Small intestine (tissue), 7 donors: ENCODE measurements at regions not wholly inside any gene's neighbourhood (a gene's known extent, or its start where the extent isn't known, plus 50 kb on each side); places are given as distances from the start of the nearest gene placed in this dataset.
"Not testable (repeated sequence)": the region's sequence is repeated elsewhere in the genome, so short reads cannot be mapped to it uniquely, and the experiment has no call there.

Experiments used
- DNase-seq, 2 donors: peaks; one replicate each; pipeline versions ENCODE4 v3.0.0 to v3.0.0-alpha.2; 2013
- FAIRE-seq: peaks from 2 replicates; lab custom pipeline; 2012; peaks lifted over from hg19 to GRCh38; lab: Jason Lieb, UNC
- H3K27ac ChIP-seq, 3 donors: one replicate each; pipeline ENCODE4 v1.5.1; 2013; ENCODE audit warnings: low read length in 2 of 3, mild to moderate bottlenecking in 2 of 3, control low read depth in 1 of 3, inconsistent platforms in 1 of 3, low read depth in 1 of 3, moderate library complexity in 1 of 3
- H3K27me3 ChIP-seq, 3 donors: one replicate each; pipeline ENCODE4 v1.6.1; 2013; ENCODE audit warnings: low read length in 3 of 3, inconsistent platforms in 1 of 3; ENCODE audit not compliant: control insufficient read depth in 3 of 3, insufficient read depth in 3 of 3
- H3K36me3 ChIP-seq, 3 donors: one replicate each; pipeline ENCODE4 v1.6.1; 2013; ENCODE audit warnings: low read length in 3 of 3, inconsistent platforms in 1 of 3, low read depth in 1 of 3, mild to moderate bottlenecking in 1 of 3, moderate library complexity in 1 of 3; ENCODE audit not compliant: control insufficient read depth in 3 of 3, insufficient read depth in 2 of 3
- H3K4me1 ChIP-seq, 3 donors: one replicate each; pipeline ENCODE4 v1.6.1; 2013; ENCODE audit warnings: low read length in 2 of 3, inconsistent platforms in 1 of 3, low read depth in 1 of 3, mild to moderate bottlenecking in 1 of 3, moderate library complexity in 1 of 3; ENCODE audit not compliant: control insufficient read depth in 3 of 3, insufficient read depth in 2 of 3
- H3K4me3 ChIP-seq, 3 donors: one replicate each; pipeline ENCODE4 v1.5.1; 2013; ENCODE audit warnings: low read length in 3 of 3, control low read depth in 1 of 3, inconsistent platforms in 1 of 3, low read depth in 1 of 3, mild to moderate bottlenecking in 1 of 3, moderate library complexity in 1 of 3
- H3K9me3 ChIP-seq, 2 donors: one replicate each; pipeline ENCODE4 v1.6.1; 2013; ENCODE audit warnings: low read depth in 1 of 2, low read length in 1 of 2; ENCODE audit not compliant: control insufficient read depth in 2 of 2, insufficient read depth in 1 of 2
- WGBS, 3 donors: extraction: QIAGEN DNeasy Blood & Tissue Kit; methylation state at CpG; one replicate each; pipeline ENCODE4 v1.1.7; 2013; 5-methylcytosine and 5-hydroxymethylcytosine counted together
- donor health status: healthy with polysubstance abuse.
- donor health status: control.
- donor health status: control.
- donor health status: Bipolar disorder and iron deficiency.
- donor health status: healthy.

DNA sequence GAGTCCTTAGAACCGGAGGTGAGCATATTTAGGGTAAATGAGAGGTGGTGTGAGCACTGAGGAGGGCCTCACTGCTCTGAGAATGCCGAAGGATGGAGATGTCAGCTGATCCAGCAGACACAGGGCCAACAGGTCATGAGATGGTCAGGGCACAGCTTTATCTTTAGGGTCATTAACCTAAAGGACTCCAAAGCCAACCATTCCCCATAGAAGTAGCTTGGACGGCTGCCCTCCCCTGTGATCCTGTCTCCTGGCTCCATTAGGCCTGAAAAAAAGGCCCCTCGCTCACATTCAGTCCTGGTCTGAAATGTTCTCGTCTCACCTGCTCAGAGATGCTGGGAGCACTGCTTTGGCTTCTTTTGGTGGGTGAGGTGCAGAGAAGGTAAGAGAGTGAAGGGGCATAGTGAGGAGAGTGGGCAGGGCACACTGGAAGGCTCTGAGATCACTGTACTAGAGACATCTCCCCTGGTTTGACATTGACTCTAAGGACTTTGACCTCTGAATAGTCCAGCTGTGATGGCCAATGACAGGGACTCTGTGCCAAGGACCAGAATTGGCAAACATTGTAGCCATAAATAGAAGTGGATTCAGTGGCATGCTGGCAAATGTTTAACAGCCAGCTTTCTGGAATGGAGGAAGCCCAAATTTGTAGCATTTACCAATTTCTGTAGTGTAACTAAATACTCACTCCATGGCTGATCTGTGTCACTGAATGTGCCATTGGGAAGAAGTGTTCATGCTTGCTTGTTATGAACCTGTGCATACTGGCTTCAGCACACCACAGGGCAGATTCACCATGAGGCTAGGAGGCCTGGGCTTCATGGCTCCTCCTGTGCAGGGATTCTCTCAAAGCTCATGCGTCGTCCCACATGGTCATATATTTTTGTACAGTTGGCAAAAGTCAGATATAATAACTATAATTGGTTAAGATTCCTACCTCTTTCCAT, 76.2 kb upstream of the MRPS22 start:
- FAIRE-seq (no peak), DNase-seq (peak in 1 of 2 donors; percentile 31)
- no peak overlapping the region for H3K27ac ChIP-seq
- H3K4me3 ChIP-seq: no peak overlapping the region
- H3K36me3 ChIP-seq: no peaks in the 10 kb centered on the region
- no peaks in the 10 kb centered on the region for H3K4me1 ChIP-seq
- H3K9me3 ChIP-seq: no peaks in the 10 kb centered on the region
- peaks cover 0 to 11% (median 0%) of the 10 kb centered on the region in 3 donors for H3K27me3 ChIP-seq
- 80 to 84% (median 82%) methylated on average over 7 of the region's 7 CpGs for WGBS, 3 donors

GRCh38 chr3:139269984-139270383, 73.8 kb upstream of the MRPS22 start:
- Histone ChIP-seq H3K4me1 (no peaks in the 10 kb centered on the region), H3K36me3 (no peaks in the 10 kb centered on the region), H3K4me3 (no peak overlapping the region), H3K9me3 (no peaks in the 10 kb centered on the region), H3K27me3 (peaks cover 0 to 11% (median 0%) of the 10 kb centered on the region in 3 donors), H3K27ac (no peak overlapping the region)
- FAIRE-seq (no peak), DNase-seq (no peak)
- WGBS, 3 donors: 72 to 85% (median 82%) methylated on average over 2 of the region's 2 CpGs

GRCh38 chr3:139270652-139271051, 73.2 kb upstream of the MRPS22 start:
- not testable (repeated sequence) for FAIRE-seq, H3K27me3 ChIP-seq, H3K9me3 ChIP-seq, H3K4me3 ChIP-seq, DNase-seq, H3K27ac ChIP-seq, H3K36me3 ChIP-seq, H3K4me1 ChIP-seq
- 76 to 86% (median 82%) methylated on average over 2 of the region's 2 CpGs for WGBS, 3 donors

DNA sequence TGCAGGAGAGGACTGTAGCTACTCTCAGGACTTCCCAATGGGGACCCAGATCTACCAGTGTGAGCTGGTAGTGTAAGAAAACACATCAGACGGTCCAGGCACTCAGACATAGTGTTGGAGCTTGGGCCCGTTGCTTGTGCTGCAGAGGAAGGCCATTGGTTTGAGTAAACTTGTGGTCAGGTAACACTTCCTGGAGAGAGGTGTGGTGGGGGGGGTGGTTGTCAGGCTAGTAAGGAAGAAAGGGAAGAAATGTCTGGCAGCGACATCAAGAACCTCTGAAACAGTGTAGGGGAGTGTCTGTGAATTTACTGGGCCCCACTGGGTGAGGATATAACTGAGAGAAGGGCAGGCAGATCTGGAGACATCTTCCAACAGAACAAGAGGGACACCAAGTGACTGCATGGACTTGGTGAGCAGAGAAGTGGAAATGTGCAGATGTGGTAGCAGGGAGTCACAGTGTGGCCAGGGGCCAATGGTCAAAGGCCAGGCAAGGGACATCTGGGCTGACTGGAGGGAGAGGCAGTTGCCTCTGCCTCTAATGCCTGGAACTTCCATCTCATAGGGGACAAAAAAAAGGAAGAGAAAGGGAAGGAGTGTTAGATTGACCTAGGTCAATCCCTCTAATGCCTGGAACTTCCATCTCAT, 63.7 kb upstream of the MRPS22 start:
- Histone ChIP-seq H3K36me3 (no peaks in the 10 kb centered on the region), H3K27ac (no peak overlapping the region), H3K4me1 (no peaks in the 10 kb centered on the region), H3K4me3 (no peak overlapping the region), H3K27me3 (no peaks in the 10 kb centered on the region), H3K9me3 (no peaks in the 10 kb centered on the region)
- FAIRE-seq: no peak
- no peak for DNase-seq
- 62 to 83% (median 70%) methylated on average over 3 of the region's 3 CpGs for WGBS, 3 donors

DNA sequence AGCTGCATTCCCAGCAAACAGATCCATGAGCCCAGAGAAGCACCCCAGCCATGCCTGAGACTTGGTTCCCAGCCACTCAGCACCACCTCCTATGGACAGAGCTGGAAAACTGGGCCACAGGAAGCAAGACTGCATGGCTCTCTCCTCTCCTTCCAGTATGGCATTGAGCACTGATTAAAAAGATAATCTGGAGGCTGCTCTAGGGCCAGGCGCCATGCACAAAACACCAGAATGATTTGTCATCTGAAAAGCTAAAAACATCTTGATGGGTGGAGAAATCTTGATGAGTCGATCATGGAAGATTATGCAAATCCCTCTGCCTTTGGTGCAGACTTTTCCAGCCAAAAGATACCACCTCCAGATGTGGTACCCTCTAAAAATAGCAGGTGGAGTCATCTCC, 62.7 kb upstream of the MRPS22 start:
- no peaks in the 10 kb centered on the region for H3K36me3 ChIP-seq
- H3K27ac ChIP-seq: no peak overlapping the region
- no peaks in the 10 kb centered on the region for H3K27me3 ChIP-seq
- H3K9me3 ChIP-seq: no peaks in the 10 kb centered on the region
- DNase-seq (no peak), FAIRE-seq (no peak)
- no peak overlapping the region for H3K4me3 ChIP-seq
- no peaks in the 10 kb centered on the region for H3K4me1 ChIP-seq
- WGBS, 3 donors: 81 to 90% (median 83%) methylated on average over 2 of the region's 2 CpGs

- no peaks in the 10 kb centered on the region for H3K36me3 ChIP-seq
- H3K9me3 ChIP-seq: no peaks in the 10 kb centered on the region
- DNase-seq (no peak), FAIRE-seq (no peak)
- no peaks in the 10 kb centered on the region for H3K4me1 ChIP-seq
- WGBS, 3 donors: 49 to 73% (median 69%) methylated on average over 16 of the region's 16 CpGs
- no peaks in the 10 kb centered on the region for H3K27me3 ChIP-seq
- H3K27ac ChIP-seq: no peak overlapping the region
- H3K4me3 ChIP-seq: no peak overlapping the region
Measured at GRCh38 chr3:139281522-139282196, 62.2 kb upstream of the MRPS22 start.

GRCh38 chr3:139283301-139283700, 60.5 kb upstream of the MRPS22 start:
- Histone ChIP-seq H3K4me1 (no peaks in the 10 kb centered on the region), H3K36me3 (no peaks in the 10 kb centered on the region), H3K27me3 (no peaks in the 10 kb centered on the region), H3K4me3 (no peak overlapping the region), H3K27ac (no peak overlapping the region), H3K9me3 (no peaks in the 10 kb centered on the region)
- no peak for FAIRE-seq
- DNase-seq: no peak
- WGBS, 3 donors: 76 to 89% (median 82%) methylated on average over 4 of the region's 4 CpGs

DNA sequence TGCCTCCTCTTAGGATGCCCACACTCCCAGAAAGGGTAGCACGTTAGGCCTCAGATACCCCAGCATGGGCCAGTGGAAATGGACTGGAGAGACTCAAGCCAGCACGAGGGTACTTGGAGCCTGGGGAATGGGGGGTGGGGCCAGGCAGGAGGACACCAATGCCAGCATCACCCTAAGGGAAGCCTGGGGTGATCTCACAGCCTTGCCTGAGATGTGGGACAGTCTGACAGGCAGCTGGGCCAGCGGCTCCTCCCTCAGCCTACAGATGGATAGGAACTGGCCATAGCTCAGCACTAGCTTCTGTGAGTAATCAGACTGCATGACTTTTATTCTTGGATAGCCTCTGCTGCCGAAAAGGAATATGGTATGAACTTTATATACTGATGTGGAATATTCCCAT, 59.6 kb upstream of the MRPS22 start:
- H3K4me1 ChIP-seq: peaks cover 0 to 4% (median 0%) of the 10 kb centered on the region in 3 donors
- H3K27me3 ChIP-seq: no peaks in the 10 kb centered on the region
- H3K36me3 ChIP-seq: no peaks in the 10 kb centered on the region
- DNase-seq (no peak), FAIRE-seq (no peak)
- H3K27ac ChIP-seq: no peak overlapping the region
- no peaks in the 10 kb centered on the region for H3K9me3 ChIP-seq
- no peak overlapping the region for H3K4me3 ChIP-seq
- WGBS, 3 donors: 79 to 84% (median 80%) methylated on average over 4 of the region's 4 CpGs
